ENCODE measurements at regions not wholly inside any gene's neighbourhood (a gene's known extent, or its start where the extent isn't known, plus 50 kb on each side); places are given as distances from the start of the nearest gene placed in this dataset.

DNA sequence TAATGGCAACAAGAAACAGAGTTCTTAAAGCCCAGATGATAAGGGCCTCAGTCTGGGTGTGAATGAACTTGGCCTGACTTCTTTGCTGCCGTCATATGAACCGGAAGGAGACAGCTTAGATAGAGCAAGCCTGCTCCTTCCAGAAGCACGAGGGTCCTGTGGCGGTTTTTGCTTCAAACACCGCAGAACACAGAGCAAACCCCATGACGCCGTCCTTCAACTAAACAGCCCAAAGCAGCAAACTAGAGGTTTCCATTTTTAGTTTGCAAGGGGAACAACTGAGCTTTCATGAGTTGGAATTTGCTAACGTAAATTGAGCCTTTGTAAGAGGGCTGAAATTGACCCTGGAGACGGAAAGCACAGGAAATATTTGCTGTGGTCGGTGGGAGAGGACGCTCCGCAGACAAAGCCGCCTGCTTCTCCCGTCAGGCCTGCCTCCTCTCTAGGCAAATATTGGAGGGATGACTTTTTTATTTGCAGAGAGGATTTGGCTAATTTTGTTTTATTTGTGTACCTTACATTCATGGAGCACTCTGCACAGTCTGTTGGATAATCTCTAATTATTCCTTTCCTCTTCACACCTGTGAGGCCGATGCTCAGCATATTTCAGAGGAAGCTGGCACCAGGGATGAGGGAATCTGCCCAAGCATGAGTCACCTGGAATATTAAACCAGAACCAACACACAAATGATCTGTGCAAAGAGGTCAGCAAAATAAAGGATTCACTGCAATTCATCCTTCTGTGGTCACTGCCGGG is 134.0 kb upstream of the NCK2 start:
- H3K4me3 ChIP-seq (ENCODE audit: control extremely low read depth in 1 of 5, extremely low read depth in 1 of 5, insufficient read depth in 1 of 5, low read depth in 2 of 5, low read length in 4 of 5), result no peak overlapping the region
- no peaks in the 10 kb centered on the region for H3K4me1 Mint-ChIP-seq
- no peak overlapping the region for H3K4me3 Mint-ChIP-seq
- H3K79me2 ChIP-seq (ENCODE audit: control insufficient read depth, insufficient read depth, low read length), result no peaks in the 10 kb centered on the region
- ChIA-PET POLR2A (no interaction called here), CTCF (no interaction called here)
- H3K9me3 ChIP-seq (ENCODE audit: control extremely low read depth in 1 of 3, control insufficient read depth in 2 of 3, insufficient read depth in 1 of 3, low read length in 2 of 3), result no peaks in the 10 kb centered on the region
- no peak overlapping the region for H2AFZ ChIP-seq (ENCODE audit: insufficient read depth, low read depth, low read length, poor library complexity, severe bottlenecking)
- no peak for DNase-seq
- H3K4me2 ChIP-seq (replicated peaks; ENCODE audit: low read depth, low read length, poor library complexity, severe bottlenecking), result no peak overlapping the region
- H3K36me3 ChIP-seq (replicated peaks in 1 of 2; ENCODE audit: control extremely low read depth in 1 of 2, control insufficient read depth in 1 of 2, extremely low read depth in 1 of 2, insufficient read depth in 2 of 2, low read length in 1 of 2), result no peaks in the 10 kb centered on the region
- no peaks in the 10 kb centered on the region for H3K4me1 ChIP-seq (ENCODE audit: control insufficient read depth in 2 of 2, insufficient read depth in 2 of 2, low read length in 2 of 2)
- no peaks in the 10 kb centered on the region for H3K27me3 ChIP-seq (replicated peaks in 1 of 4; ENCODE audit: control extremely low read depth in 1 of 4, control insufficient read depth in 3 of 4, insufficient read depth in 4 of 4, low read length in 3 of 4)
- no peak for ATAC-seq (ENCODE audit: low read depth)
- no peaks in the 10 kb centered on the region for H3K27me3 Mint-ChIP-seq
- H3K27ac Mint-ChIP-seq, result no peak overlapping the region
- H3K27ac ChIP-seq (ENCODE audit: low read length in 2 of 2), result no peak overlapping the region
- TF ChIP-seq, protein P1, sequence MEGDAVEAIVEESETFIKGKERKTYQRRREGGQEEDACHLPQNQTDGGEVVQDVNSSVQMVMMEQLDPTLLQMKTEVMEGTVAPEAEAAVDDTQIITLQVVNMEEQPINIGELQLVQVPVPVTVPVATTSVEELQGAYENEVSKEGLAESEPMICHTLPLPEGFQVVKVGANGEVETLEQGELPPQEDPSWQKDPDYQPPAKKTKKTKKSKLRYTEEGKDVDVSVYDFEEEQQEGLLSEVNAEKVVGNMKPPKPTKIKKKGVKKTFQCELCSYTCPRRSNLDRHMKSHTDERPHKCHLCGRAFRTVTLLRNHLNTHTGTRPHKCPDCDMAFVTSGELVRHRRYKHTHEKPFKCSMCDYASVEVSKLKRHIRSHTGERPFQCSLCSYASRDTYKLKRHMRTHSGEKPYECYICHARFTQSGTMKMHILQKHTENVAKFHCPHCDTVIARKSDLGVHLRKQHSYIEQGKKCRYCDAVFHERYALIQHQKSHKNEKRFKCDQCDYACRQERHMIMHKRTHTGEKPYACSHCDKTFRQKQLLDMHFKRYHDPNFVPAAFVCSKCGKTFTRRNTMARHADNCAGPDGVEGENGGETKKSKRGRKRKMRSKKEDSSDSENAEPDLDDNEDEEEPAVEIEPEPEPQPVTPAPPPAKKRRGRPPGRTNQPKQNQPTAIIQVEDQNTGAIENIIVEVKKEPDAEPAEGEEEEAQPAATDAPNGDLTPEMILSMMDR (IDR thresholded peaks at IDR 0.05), result no peak
- TF ChIP-seq EZH2 (IDR thresholded peaks at IDR 0.05; ENCODE audit: borderline replicate concordance, insufficient read depth, low read depth, low read length, poor library complexity, severe bottlenecking), result no peak
- intact Hi-C loops (cut with micrococcal nuclease), result no loop called here
- no peak overlapping the region for H3K9ac ChIP-seq (ENCODE audit: low read length)
- 92% methylated on average over 11 of the region's 16 CpGs for WGBS (ENCODE audit: insufficient coverage)
- H3K9me3 Mint-ChIP-seq (ENCODE audit: insufficient read depth), result no peaks in the 10 kb centered on the region
- no peaks in the 10 kb centered on the region for H4K20me1 ChIP-seq (ENCODE audit: control insufficient read depth, insufficient read depth, low read length, poor library complexity, severe bottlenecking)

DNA sequence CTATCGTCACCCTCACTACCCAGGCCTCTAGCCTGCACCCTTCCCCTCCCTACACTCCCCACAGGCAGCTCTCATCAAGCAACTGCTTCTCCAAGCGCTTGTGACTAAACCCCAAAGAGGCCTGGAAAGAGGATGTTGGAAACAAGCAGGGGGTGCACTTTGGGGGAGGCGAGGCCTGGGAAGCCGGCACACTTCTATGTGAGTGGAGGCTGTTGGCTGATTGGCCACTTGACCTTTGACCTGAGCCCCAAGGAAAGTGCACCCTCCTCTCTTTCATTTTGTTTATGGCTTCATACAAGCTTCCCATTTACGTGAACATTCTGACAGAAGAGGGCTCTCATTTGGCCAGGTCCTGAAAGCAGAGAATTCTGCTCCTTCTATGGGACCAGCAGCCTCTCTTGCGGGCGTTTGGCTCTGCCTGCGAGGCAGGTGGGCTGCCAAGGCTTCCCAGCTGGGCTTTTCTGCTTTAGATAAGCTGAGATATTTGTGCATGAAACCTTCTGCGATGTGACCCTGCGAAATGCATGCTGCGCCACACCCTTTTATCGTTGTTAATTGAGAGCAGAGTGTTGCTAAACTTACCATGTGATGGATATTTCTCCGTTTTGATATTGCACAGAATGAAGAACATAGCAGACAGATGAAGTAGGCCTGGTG is 134.8 kb upstream of the NCK2 start:
- no peaks in the 10 kb centered on the region for H3K4me1 ChIP-seq (ENCODE audit: control insufficient read depth in 2 of 2, insufficient read depth in 2 of 2, low read length in 2 of 2)
- no peaks in the 10 kb centered on the region for H4K20me1 ChIP-seq (ENCODE audit: control insufficient read depth, insufficient read depth, low read length, poor library complexity, severe bottlenecking)
- no peak overlapping the region for H3K4me3 ChIP-seq (ENCODE audit: control extremely low read depth in 1 of 5, extremely low read depth in 1 of 5, insufficient read depth in 1 of 5, low read depth in 2 of 5, low read length in 4 of 5)
- no peaks in the 10 kb centered on the region for H3K79me2 ChIP-seq (ENCODE audit: control insufficient read depth, insufficient read depth, low read length)
- H3K27me3 Mint-ChIP-seq, result peaks cover 6% of the 10 kb centered on the region
- DNase-seq (no peak), ATAC-seq (ENCODE audit: low read depth) (no peak)
- no peaks in the 10 kb centered on the region for H3K36me3 ChIP-seq (replicated peaks in 1 of 2; ENCODE audit: control extremely low read depth in 1 of 2, control insufficient read depth in 1 of 2, extremely low read depth in 1 of 2, insufficient read depth in 2 of 2, low read length in 1 of 2)
- intact Hi-C loops (cut with micrococcal nuclease), result no loop called here
- peaks cover 2% of the 10 kb centered on the region for H3K4me1 Mint-ChIP-seq
- WGBS (ENCODE audit: insufficient coverage), result 91% methylated on average over 11 of the region's 13 CpGs
- H3K9me3 Mint-ChIP-seq (ENCODE audit: insufficient read depth), result no peaks in the 10 kb centered on the region
- H2AFZ ChIP-seq (ENCODE audit: insufficient read depth, low read depth, low read length, poor library complexity, severe bottlenecking), result no peak overlapping the region
- H3K9me3 ChIP-seq (ENCODE audit: control extremely low read depth in 1 of 3, control insufficient read depth in 2 of 3, insufficient read depth in 1 of 3, low read length in 2 of 3), result no peaks in the 10 kb centered on the region
- ChIA-PET POLR2A (no interaction called here), CTCF (no interaction called here)
- TF ChIP-seq, protein P1 (IDR thresholded peaks at IDR 0.05), result no peak
- no peak for TF ChIP-seq EZH2 (IDR thresholded peaks at IDR 0.05; ENCODE audit: borderline replicate concordance, insufficient read depth, low read depth, low read length, poor library complexity, severe bottlenecking)
- no peaks in the 10 kb centered on the region for H3K27me3 ChIP-seq (replicated peaks in 1 of 4; ENCODE audit: control extremely low read depth in 1 of 4, control insufficient read depth in 3 of 4, insufficient read depth in 4 of 4, low read length in 3 of 4)
- H3K4me2 ChIP-seq (replicated peaks; ENCODE audit: low read depth, low read length, poor library complexity, severe bottlenecking), result no peak overlapping the region
- no peak overlapping the region for H3K9ac ChIP-seq (ENCODE audit: low read length)
- no peak overlapping the region for H3K4me3 Mint-ChIP-seq
- no peak overlapping the region for H3K27ac Mint-ChIP-seq
- no peak overlapping the region for H3K27ac ChIP-seq (ENCODE audit: low read length in 2 of 2)
